ENCODE measurements at regions not wholly inside any gene's neighbourhood (a gene's known extent, or its start where the extent isn't known, plus 50 kb on each side); places are given as distances from the start of the nearest gene placed in this dataset.

GRCh38 chr15:60161704-60162103 is 157.6 kb downstream of the FOXB1 start:
- Mint-ChIP-seq H3K4me3 (no peak overlapping the region), H3K9me3 (peaks cover 0 to 4% of the 10 kb centered on the region in 2 experiments; a peak in 1 of 5 replicates), H3K27ac (no peak overlapping the region), H3K27me3 (ENCODE audit: low read depth) (peaks cover 7% of the 10 kb centered on the region), H3K36me3 (ENCODE audit: insufficient read depth in 1 of 3, low read depth in 3 of 3) (no peaks in the 10 kb centered on the region; a peak in 2 of 7 replicates), H3K4me1 (peaks cover 24 to 27% of the 10 kb centered on the region in 2 experiments)
- Histone ChIP-seq H2BK15ac (ENCODE audit: low read depth, low read length) (no peak overlapping the region), H3K9me3 (ENCODE audit: control insufficient read depth, low read depth, low read length) (no peaks in the 10 kb centered on the region), H4K91ac (ENCODE audit: insufficient read length, low read depth, low read length) (no peak overlapping the region), H3K56ac (ENCODE audit: insufficient read length, low read depth, low read length) (no peak overlapping the region), H3K23ac (ENCODE audit: insufficient read length, low read depth, low read length) (no peak overlapping the region), H3K79me2 (ENCODE audit: insufficient read depth, low read length) (no peaks in the 10 kb centered on the region), H3K14ac (ENCODE audit: insufficient read depth, low read length) (no peak overlapping the region), H3K27ac (ENCODE audit: insufficient read length, low read depth, low read length) (no peak overlapping the region), H2BK20ac (ENCODE audit: low read depth, low read length, poor library complexity, severe bottlenecking) (no peak overlapping the region), H2AK5ac (ENCODE audit: insufficient read length, low read length) (no peak overlapping the region), H3K79me1 (ENCODE audit: insufficient read depth, low read depth, low read length, poor library complexity, severe bottlenecking) (no peaks in the 10 kb centered on the region), H2AFZ (ENCODE audit: low read length) (no peak overlapping the region), H3K23me2 (ENCODE audit: insufficient read length, low read depth, low read length, poor library complexity, severe bottlenecking) (no peaks in the 10 kb centered on the region), H3T11ph (ENCODE audit: low read length) (no peak overlapping the region), H2BK12ac (ENCODE audit: insufficient read length, low read depth, low read length) (no peak overlapping the region), H2BK120ac (ENCODE audit: low read depth, low read length, poor library complexity, severe bottlenecking) (no peak overlapping the region), H3K27me3 (ENCODE audit: insufficient read depth, low read length) (no peaks in the 10 kb centered on the region), H3K4me2 (ENCODE audit: insufficient read depth, insufficient read length, low read length) (no peak overlapping the region), H3K4me1 (ENCODE audit: insufficient read depth, low read length) (0 out of 2 replicates have a peak, but pooled peaks cover 2% of the 10 kb centered on the region), H3K4ac (ENCODE audit: low read depth, low read length) (no peak overlapping the region), H3K9ac (ENCODE audit: extremely low read depth, insufficient read length, low read length) (no peak overlapping the region), H3K18ac (ENCODE audit: insufficient read length, low read depth, low read length) (no peak overlapping the region), H4K20me1 (ENCODE audit: control insufficient read depth, insufficient read depth, insufficient read length) (no peaks in the 10 kb centered on the region), H4K5ac (ENCODE audit: insufficient read length, low read depth, low read length) (no peak overlapping the region), H2BK5ac (ENCODE audit: insufficient read length, low read length) (no peak overlapping the region), H4K8ac (replicated peaks; ENCODE audit: insufficient read length, low read depth, low read length) (no peak overlapping the region)
- no peak for TF ChIP-seq CTCF (conservative IDR thresholded peaks at IDR 0.05)
- no peak for DNase-seq
- no CpG with 5 or more reads among the region's 3 CpGs for WGBS (ENCODE audit: extremely low coverage, insufficient read length, low lambda C conversion rate)

Data from H9 (cell line).